ENCODE measurements at regions not wholly inside any gene's neighbourhood (a gene's known extent, or its start where the extent isn't known, plus 50 kb on each side); places are given as distances from the start of the nearest gene placed in this dataset.
"Not testable (repeated sequence)": the region's sequence is repeated elsewhere in the genome, so short reads cannot be mapped to it uniquely, and the experiment has no call there.

DNA sequence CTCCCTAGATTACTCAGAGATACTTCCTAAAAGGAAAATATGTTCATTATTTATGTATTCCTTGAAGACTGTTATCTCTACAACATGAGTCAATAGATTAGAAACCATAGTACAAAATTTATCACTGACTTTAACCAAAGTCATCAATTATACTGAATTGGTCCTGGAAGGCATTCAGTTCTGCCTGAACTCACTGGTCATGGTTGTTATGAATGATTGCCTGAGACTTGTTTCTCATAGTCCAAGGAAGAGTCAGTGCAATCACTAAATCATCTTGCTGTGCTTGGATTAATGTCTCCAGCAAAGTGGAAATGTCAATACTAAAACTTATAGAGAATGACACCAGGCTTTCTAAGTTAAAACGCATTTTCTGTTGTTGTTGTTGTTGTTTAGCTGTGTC is 878.6 kb upstream of the MANEA start:
- no peak for DNase-seq

GRCh38 chr6:94687255-94687654 is 890.1 kb upstream of the MANEA start:
- not testable (repeated sequence) for DNase-seq

DNA sequence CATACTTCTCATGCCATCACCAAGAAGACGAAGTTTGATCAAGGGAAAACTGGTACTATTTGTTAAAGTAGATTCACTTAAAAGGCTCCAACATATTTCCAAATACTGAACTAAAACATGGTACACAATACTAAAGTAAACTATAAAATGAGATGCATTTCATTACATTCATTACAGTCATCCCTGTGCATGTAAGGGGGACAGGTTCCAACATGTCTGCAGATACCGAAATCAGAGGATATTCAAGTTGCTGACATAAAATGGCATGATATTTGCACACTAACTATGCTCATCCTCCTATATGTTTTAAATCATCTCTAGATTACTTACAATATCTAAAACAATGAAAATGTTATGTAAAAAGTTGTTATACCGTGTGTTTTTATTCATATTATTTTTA is 893.9 kb upstream of the MANEA start:
- no peak for DNase-seq

DNA sequence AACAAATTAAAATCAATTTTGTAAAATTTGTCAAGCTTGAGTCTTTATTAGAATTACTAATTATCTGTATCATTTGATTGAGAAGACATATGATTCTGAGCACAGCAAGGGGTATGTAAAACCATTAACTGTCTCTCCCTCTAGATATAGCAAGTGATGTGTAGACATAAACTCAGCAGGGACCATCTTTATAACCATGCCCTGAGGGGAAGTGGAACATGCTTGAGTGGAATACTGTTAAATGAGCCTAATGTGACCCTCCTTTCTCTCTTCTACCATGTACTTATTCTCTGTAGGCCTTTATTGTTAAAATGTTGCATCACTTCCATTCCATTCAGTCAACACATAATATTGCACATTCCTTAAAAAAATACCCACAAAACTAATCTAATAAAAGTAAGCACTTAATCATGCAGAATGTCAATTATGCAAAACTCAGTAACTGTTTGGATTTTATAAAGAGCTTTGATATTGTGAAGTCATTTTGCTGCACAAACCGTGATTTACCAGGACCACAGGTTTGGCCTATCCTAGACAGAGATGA is 896.6 kb upstream of the MANEA start:
- DNase-seq, result no peak

- no peak for DNase-seq
Measured at GRCh38 chr6:94673251-94673650, 904.1 kb upstream of the MANEA start.

DNA sequence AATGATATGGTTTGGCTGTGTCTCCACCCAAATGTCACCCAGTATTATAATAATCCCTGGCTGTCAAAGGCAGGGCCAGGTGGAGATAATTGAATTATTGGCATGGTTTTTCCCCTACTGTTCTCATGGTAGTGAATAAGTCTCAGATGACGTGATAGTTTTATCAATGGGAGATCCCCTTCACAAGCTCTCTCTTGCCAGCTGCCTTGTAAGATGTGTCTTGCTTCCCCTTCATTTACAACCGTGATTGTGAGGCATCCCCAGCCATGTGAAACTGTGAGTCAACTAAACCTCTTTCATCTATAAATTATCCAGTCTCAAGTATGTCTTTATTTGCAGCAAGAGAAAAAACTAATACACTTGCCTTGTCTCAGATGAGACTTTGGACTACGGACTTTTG is 907.3 kb upstream of the MANEA start:
- DNase-seq, result no peak

DNA sequence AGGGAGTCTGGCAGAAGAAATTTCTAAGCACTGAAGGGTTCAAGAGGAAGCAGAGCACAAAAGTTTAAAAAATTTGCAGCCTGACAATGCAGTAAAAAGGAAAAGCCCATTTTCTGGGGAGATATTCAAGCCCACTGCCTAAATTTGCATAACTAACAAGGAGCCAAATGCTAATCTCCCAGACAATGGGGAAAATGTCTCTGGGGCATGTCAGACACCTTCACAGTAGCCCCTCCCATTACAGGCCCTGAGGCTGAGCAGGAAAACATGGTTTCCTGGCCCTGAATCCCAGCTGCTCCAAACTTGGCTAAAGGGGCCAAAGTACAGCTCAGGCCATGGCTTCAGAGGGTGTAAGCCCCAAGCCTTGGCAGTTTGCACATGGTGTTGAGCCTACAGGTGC is 908.5 kb upstream of the MANEA start:
- no peak for DNase-seq

GRCh38 chr6:94658929-94659328 is 918.4 kb upstream of the MANEA start:
- no peak for DNase-seq

DNA sequence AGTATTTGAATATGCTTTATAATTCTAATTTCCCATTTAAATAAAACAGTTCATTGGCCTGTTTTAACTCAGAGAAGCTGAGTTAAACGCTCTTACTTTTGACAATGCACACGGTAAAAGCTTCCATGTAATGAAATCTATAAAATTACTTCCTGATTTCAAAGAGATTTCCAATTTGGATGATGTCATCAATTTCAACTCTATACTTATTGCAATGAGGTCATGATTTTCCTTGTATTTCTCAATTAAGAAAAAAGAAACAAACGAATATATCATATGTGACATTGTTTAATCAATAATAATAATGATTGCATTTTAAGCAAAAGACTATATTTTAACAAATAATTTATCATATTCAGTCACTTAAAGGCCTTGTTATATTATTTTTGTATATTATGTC is 926.1 kb upstream of the MANEA start:
- DNase-seq, result no peak

DNA sequence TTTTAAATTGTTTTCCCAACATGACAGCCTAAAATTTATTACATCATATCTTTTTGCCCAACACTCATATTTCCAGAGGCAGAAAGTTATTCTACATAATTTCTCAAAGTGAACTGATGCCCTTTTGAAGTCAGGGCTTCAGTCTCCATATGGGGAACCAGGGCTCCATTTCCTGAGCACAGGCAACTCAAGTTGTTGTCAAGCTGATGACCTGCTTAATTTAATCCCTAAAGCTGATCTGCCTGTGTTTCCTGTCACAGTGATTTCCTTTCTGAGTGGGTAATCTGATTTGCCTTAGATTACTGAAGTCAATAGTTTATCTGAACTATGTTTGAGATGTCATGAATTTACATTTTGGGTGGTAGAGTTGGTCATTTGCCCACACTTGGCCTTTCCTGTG is 932.1 kb upstream of the MANEA start:
- DNase-seq, result no peak

DNA sequence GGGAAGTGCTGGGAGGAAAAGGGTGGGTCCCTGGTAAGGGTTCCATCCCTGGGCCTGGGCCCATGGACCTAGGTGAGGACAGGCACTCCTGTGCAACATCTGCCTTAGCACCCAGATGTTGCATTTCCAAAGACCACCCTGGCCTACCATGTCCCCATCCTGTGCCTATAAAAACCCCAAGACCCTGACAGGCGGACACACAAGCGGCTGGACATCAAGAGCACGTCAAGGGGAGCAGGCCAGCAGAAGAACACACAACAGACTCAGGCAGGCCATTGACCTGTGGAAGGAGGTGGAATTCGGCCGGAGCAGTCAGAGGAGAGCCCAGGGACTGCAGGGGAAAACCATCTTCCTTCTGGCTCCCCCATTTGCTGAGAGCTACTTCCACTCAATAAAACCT is 937.8 kb upstream of the MANEA start:
- no peak for DNase-seq

DNA sequence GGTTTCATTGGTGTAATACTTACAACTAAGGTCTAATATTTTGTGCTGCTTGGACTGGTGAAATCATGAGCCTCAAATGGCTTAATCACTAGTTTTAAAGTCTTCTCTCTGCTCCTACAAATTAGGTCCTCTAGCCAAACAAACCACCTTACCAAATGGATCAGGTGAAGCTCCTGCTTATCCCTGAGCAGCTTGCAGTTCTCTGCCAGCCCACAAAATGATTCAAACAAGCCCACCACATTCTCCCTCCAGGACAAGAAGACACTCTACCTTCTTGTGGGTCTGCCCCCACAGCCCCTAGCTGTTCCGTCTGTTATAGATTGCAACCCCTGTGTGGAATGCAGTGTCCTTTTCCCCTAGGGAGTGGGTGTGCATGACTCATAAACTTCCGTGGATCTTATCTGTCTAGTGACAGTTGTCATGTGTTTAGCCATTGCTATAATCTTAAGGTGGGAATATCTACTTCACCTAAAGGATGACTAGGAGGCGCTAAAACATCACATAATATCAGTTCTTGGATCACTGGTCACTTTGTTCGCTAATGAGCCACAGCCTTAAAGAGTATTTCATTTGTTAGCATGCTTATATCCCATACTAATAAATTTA is 940.5 kb upstream of the MANEA start:
- peak in 2 of 3 donors; percentile 2 to 5 for DNase-seq

GRCh38 chr6:94623586-94623985 is 953.7 kb upstream of the MANEA start:
- no peak for DNase-seq

- DNase-seq, result no peak
Measured at GRCh38 chr6:94622783-94623182, 954.6 kb upstream of the MANEA start.

DNA sequence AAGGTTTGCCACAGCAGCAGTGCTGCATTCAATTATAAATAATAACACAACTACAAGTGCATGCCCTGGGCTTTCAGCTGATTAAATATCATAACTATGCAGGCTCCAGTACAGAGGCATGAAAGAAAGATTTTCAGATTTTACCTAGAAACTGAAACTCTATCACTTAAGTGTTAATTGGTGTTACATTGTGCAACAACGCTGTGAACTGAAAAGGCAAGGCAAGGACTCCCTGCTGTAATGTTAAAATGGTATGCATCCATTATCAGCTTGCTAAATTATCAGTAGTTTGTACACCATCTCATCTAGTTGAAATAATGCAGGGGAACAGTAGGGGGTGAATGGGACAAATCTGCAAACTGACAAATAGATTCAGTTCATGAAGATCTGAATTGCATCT is 976.7 kb upstream of the MANEA start:
- no peak for DNase-seq

DNA sequence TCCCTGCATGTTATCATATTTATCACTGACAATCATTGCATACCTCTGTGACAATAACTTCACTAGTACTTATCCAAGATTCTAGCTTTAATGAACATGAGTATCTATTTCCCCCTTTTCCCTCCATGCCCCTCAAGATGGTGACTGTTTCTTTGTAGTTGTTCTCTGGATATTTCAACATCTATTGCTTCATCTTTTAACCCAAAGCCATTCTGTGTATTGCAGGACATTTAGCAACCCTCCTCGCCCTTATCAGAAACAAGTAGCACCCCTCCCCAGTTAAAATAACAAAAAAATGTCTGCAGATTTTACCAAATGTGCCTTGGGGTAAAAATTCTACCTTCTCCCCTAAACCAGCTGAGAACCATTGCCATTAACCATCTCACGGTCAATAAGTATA is 979.8 kb upstream of the MANEA start:
- DNase-seq, result no peak

DNA sequence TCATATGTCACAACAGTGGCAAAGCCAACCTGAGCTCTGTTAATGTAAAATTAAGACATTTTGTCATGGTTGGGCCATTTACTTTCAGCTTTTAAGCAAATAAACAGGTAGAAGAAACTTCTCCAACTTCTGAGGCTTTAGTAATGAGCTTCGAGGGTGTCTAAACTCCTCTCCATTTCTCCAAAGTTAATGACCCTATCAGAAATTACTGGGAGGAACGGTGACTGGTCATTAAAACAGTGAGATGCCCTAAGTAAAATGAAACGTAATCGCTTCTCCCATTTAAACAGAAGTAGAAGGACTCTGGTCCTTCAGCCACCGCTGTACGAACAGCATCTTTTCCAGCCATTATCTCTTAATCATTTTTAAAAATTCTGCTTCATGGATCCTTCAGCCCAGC is 986.9 kb upstream of the MANEA start:
- no peak for DNase-seq

DNA sequence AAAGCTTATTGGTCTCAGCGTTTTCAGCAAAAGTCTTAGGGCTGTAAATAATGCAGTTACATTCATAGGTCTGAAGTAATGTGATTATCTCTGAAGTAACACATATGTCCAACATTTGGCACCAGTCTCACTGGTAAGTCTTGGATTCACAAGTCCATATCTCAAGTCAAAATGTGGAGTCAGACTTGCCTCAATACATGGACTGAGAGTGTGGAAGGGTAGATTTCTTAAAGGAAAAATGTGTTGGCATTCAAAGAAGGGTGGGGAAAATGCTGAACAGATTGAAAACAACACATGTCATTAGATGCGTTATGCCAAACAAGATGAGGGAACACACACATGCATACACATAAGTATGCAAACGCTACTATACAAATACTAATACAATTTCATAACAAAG is 989.0 kb upstream of the MANEA start:
- DNase-seq, result no peak

- DNase-seq, result no peak
Measured at GRCh38 chr6:94584211-94584610, 993.1 kb upstream of the MANEA start.

DNA sequence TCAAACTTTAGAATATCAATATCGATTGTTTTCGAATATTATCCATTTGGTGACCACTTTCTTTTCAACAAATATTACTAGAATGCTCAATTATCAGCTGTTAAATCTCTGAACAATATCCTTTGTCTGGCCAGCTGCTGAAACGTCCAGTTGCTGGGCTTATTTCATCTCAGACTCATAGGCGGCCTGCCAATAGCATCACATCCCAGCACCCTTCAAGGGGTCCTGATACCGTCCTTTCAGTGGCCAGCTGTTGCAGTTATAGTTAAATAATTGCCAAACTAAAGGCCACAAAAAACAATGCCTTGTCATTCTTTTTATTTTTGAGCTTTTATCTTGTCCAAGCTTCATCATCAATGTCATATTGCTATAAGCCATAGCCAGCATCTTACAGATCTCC is 1006.8 kb upstream of the MANEA start:
- DNase-seq, result no peak

GRCh38 chr6:94562846-94563245 is 1014.5 kb upstream of the MANEA start:
- DNase-seq, result no peak

GRCh38 chr6:94559829-94560537 is 1017.4 kb upstream of the MANEA start:
- no peak for DNase-seq

DNA sequence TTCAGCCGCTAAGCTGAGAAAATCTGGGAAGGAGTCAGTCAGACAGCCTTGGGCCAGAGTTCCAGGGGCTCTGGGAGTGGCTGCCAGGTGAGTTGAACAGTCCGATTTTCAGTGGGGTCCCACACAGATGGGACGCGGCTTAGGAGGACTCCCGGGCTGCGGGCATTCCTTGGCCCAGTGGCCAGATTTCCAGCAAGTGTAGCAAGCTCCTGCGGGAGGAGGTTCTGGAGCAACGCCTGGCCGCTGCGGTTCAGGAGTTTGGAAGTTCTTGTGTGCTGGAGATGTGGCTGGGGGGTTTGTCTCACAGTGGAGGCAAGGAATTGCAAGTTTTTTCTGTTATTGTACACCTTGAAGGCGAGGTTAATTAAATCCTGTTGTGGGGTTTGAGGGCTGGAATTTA is 1020.1 kb upstream of the MANEA start:
- not testable (repeated sequence) for DNase-seq

DNA sequence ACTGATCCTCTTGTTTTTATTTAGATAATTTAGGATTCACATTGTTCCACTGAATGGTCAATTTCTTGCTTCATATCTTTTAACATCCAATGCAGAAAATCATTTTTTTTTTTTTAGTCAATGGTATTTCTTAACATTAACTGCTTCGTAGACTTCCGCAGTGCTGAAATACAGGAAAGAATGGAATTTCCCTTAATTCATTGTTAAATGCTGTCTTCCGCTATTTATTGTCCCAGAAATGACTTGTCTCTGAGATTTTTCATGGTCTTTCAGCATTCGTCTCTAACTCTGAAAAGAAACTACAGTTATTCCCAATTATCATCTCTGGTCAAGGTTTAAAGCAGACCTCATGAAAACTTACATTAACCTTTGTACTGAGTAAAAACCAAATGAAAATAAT is 1029.1 kb upstream of the MANEA start:
- DNase-seq, result no peak

Data from muscle of back (tissue), 3 donors.